ENCODE measurements at regions not wholly inside any gene's neighbourhood (a gene's known extent, or its start where the extent isn't known, plus 50 kb on each side); places are given as distances from the start of the nearest gene placed in this dataset.
"Not testable (repeated sequence)": the region's sequence is repeated elsewhere in the genome, so short reads cannot be mapped to it uniquely, and the experiment has no call there.

DNA sequence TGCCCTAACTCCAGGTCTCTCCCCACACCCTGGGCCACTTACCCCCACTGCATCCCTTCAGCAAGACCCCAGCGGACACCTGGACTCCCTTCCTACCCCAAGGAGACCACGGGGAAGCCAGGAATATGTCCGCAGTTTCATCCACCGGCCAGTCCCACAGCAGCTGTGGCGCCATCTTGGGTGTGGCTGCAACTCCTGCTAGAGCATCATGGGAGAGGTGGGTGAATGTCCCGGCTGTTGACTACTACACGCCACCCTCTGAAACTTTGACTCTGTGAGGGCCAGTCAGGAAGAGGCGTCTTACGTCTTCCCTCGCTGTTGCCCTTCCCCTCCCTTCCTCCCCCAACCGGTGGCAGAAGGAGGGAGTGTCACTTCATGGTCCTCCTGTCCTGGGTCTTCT is 238.3 kb upstream of the RNF32 start:
- DNase-seq (ENCODE audit: extremely low spot score, insufficient read length, low read depth): no peak
- no peak for FAIRE-seq

- FAIRE-seq (no peak), DNase-seq (ENCODE audit: extremely low spot score, insufficient read length, low read depth) (no peak)
These were observed 239.0 kb upstream of the RNF32 start for GRCh38 chr7:156401617-156402016.

DNA sequence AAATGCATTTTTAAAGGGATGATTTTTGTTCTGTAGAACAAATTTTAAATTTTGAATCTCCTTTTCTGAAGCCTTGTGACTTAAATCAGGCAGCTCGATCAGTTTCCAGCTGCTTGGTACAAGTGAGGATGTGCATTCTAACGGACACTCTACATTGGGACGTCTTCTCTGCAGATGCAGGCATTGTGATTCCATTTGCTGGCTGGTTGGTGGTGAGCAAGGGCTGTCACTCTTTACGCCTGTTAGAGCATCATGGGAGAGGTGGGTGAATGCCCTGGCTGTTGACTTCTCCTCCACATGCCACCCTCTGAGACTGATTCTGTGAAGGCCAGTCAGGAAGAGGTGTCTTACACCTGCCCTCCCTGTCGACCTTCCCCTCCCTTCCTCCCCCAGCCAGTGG is 240.5 kb upstream of the RNF32 start:
- no peak for FAIRE-seq

DNA sequence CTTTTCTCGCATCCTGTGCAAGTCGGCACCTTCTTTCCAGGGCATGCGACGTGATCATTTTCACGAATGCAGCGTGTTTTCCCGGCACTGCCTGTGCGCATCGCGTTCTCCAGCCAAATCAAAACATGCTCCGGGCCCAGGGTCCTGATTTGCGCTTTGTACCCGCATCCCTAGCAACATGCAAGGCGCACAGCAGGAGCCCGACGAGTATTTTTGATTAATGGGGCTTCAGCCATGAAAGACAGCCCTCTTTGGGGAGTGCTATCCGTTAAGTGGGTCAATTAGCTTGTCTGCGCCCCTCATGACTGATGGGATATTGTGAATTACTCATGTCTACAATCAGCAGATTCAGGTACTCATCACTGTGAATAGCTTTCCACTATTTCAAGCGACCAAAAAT is 243.3 kb upstream of the RNF32 start:
- no peak for FAIRE-seq
- no peak for DNase-seq (ENCODE audit: extremely low spot score, insufficient read length, low read depth)

More for the DNA sequence above, 240.5 kb upstream of the RNF32 start:
- no peak for DNase-seq (ENCODE audit: extremely low spot score, insufficient read length, low read depth)

DNA sequence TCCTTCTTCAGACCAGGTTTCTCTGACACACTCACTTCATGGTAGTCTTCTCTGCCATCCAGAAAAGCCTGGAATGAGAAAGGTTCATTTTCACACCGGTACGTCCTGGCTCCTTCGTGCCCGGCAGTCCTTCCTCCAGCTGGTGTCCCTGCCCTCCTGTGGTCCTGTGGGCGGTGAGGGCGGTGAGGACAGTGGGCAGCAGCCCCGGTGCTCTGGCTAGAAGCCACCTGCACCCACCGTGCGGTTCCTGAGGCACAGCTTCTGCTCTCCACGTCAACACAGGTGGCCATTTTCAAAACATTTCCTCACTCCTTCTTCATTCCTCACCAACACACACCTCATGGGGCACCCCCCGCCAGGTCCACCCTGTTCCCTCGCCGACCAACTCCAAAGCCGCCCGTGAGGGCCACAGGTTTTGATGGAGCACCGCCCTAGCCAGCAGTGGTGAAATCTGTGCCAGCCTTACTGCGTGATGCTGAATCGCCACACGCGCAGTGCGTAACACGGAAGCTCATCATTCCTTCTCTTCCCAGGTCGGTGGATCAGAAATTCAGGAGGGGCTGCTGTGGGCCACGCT is 251.4 kb upstream of the RNF32 start:
- no peak for DNase-seq (ENCODE audit: extremely low spot score, insufficient read length, low read depth)
- FAIRE-seq: no peak

- DNase-seq (ENCODE audit: extremely low spot score, insufficient read length, low read depth) (no peak), FAIRE-seq (no peak)
These were observed 254.5 kb upstream of the RNF32 start for GRCh38 chr7:156386097-156386496.

DNA sequence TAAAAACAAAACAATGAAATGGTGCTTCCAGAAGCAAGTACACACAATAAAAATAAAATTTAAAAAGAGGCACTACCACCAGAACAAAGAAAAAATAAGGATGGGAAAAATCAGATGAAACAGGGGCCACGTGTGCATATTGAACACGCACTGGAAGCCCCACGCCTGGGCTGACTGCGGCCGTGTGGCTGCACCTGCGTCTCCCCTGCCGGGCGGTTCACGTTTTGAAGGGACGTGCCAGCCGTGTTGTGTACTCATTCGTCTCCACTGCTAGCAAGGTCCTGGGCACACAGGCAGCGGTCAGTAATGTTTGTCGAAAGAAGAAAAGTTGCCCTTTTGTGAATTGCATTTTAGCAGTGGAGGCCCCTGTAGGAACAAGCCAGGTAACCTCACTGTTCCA is 255.9 kb upstream of the RNF32 start:
- DNase-seq (ENCODE audit: extremely low spot score, insufficient read length, low read depth): no peak
- FAIRE-seq: no peak

GRCh38 chr7:156383526-156383925 is 257.0 kb upstream of the RNF32 start:
- no peak for FAIRE-seq
- no peak for DNase-seq (ENCODE audit: extremely low spot score, insufficient read length, low read depth)

GRCh38 chr7:156380261-156380660 is 260.3 kb upstream of the RNF32 start:
- no peak for DNase-seq (ENCODE audit: extremely low spot score, insufficient read length, low read depth)
- FAIRE-seq: no peak

GRCh38 chr7:156379324-156380070 is 261.1 kb upstream of the RNF32 start:
- FAIRE-seq (no peak), DNase-seq (ENCODE audit: extremely low spot score, insufficient read length, low read depth) (no peak)

DNA sequence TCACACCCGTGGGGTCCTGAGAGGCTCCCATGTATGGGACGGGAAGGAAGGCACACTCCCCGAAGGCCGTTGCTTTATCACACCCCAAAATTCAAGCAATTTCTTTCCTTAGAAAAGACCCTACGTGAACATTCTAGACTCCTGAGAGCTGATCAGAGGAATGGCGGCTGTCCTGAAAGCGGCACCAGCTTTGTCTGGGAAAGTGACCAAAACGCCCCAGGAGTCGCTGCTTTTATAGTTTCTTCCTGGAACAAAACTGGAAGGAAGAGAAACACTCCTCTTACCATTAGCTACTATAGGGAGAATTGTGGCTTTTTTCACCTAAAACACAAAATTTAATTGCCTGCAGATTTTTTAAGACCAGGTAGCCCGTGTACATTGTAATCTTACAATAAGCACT is 261.8 kb upstream of the RNF32 start:
- no peak for FAIRE-seq

DNA sequence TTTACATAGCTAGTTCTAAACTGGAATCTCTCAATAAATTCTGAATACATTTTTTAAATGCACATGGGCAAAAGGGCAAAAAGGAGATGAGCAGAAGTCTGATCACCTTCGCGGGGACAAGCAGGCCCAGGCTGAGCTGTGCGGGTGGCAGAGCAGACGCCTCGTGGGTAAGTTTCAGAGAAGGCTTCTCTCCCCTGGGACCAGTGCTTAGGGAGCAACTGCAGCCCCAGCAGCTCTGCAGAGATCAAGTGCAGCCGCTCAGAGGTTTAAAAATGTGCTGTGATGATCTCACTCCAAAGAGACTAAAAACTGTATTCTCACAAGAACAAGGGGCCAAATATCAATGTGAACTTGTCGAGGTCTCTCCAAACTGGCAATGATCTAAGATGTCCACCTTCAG is 264.3 kb upstream of the RNF32 start:
- no peak for FAIRE-seq
- no peak for DNase-seq (ENCODE audit: extremely low spot score, insufficient read length, low read depth)

More for the DNA sequence above, 261.8 kb upstream of the RNF32 start:
- DNase-seq (ENCODE audit: extremely low spot score, insufficient read length, low read depth): no peak

- DNase-seq (ENCODE audit: extremely low spot score, insufficient read length, low read depth) (no peak), FAIRE-seq (no peak)
These were observed 266.2 kb upstream of the RNF32 start for GRCh38 chr7:156374335-156374734.

GRCh38 chr7:156369929-156370328 is 270.6 kb upstream of the RNF32 start:
- FAIRE-seq; DNase-seq (ENCODE audit: extremely low spot score, insufficient read length, low read depth): not testable (repeated sequence)

- DNase-seq (ENCODE audit: extremely low spot score, insufficient read length, low read depth): no peak
- no peak for FAIRE-seq
These were observed 272.3 kb upstream of the RNF32 start for GRCh38 chr7:156368053-156368843.

DNA sequence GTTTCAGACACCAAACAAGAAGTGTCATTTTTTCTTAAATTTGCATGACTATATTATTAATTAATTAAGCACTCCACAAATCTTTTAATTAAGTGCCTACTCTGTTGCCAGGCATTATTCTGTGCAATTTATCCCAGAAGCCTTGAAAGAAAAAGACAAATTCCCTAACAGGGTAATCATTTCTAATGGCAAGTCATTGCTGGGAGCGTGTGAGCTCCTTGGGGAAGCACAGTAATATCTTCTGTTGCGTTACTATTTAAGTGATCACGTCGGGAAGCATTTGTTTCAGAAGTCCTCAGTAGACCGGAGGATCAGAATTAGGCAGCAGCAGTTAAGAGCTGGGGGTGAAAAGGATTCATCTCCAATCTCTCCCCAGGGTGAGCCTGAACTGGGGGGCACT is 276.8 kb upstream of the RNF32 start:
- no peak for DNase-seq (ENCODE audit: extremely low spot score, insufficient read length, low read depth)
- no peak for FAIRE-seq

GRCh38 chr7:156360835-156361234 is 279.7 kb upstream of the RNF32 start:
- DNase-seq (ENCODE audit: extremely low spot score, insufficient read length, low read depth) (no peak), FAIRE-seq (no peak)

DNA sequence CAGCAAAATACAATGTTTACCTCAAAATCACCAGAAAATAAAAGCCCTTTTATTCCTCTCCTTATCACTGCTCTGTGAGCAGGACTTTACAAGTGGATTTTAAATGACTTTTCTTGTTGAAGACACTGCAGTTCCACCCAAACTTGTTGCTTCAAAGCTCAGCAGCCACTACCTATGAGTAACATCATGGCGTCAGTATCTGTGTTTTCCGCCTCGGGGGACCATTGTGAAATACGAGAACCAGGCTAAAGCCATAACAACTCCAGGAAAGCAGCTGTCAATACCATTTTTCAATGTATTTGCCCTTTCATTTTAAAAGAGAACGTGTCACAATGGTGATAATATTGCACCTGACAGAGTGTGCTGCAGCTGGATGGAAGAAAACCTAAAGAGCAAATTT is 284.0 kb upstream of the RNF32 start:
- FAIRE-seq: no peak

GRCh38 chr7:156353352-156353751 is 287.2 kb upstream of the RNF32 start:
- FAIRE-seq (no peak), DNase-seq (ENCODE audit: extremely low spot score, insufficient read length, low read depth) (no peak)

More for the DNA sequence above, 284.0 kb upstream of the RNF32 start:
- DNase-seq (ENCODE audit: extremely low spot score, insufficient read length, low read depth): no peak

GRCh38 chr7:156347703-156348248 is 292.8 kb upstream of the RNF32 start:
- not testable (repeated sequence) for DNase-seq (ENCODE audit: extremely low spot score, insufficient read length, low read depth); FAIRE-seq

DNA sequence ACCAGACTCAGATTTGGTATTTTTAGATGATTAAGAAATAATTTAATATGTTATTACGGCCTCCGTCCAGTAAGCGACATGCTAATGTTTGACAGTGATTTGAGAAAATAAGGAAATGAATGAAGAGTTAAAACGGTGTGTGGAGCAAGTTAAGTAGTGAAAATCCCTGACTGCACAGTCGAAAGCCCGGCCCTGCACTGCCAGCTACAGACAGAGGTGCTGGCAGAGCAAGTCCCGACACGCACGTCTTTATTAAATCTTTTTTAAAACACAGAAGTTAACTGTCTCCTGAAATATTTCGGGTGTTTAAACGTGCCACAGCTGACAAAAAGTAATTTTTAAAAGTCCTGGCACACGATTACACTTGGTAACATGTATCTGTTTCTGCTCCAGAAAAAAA is 293.4 kb upstream of the RNF32 start:
- FAIRE-seq (no peak), DNase-seq (ENCODE audit: extremely low spot score, insufficient read length, low read depth) (no peak)

Measured in GM18507 (cell line).